A549 (cell line): ENCODE measurements at regions not wholly inside any gene's neighbourhood (a gene's known extent, or its start where the extent isn't known, plus 50 kb on each side); places are given as distances from the start of the nearest gene placed in this dataset.
A peak's percentile ranks its signal among the peaks of the same experiment; 100 is the strongest.

Experiments
- ATAC-seq, 2 experiments: fragments of 200-7000 bp in 1 of 2; fragments of >200 bp in 1 of 2; cut with Nextera tagmentation in 1 of 2; cut with Tn5 transposase in 1 of 2; 3 replicates each; pipeline versions ENCODE4 v1.8.0 to v1.9.1; 2018 to 2020; ENCODE audit warnings: mild to moderate bottlenecking in 1 of 2, moderate library complexity in 1 of 2
- CTCF ChIA-PET: fragments of 300-600 bp; sonication (Branson Sonifier 250); formaldehyde crosslinking; extraction: SDS; loops from one replicate; lab custom pipeline; 2021; ENCODE audit warnings: antibody characterized with exemption, inconsistent platforms; lab: Yijun Ruan, JAX
- POLR2A ChIA-PET: fragments of 350-600 bp; formaldehyde crosslinking; extraction: SDS; loops from one replicate; lab custom pipeline; 2021; ENCODE audit warnings: antibody characterized with exemption, inconsistent platforms; lab: Yijun Ruan, JAX
- DNase-seq, 2 experiments: peaks; one replicate each; pipeline versions ENCODE4 v3.0.0 to v3.0.0-alpha.2; 2011 to 2016; ENCODE audit warnings: low read depth in 1 of 2, low spot score in 1 of 2
- FAIRE-seq: peaks from 2 replicates; lab custom pipeline; 2011; peaks lifted over from hg19 to GRCh38; lab: Jason Lieb, UNC
- H3K27ac ChIP-seq, 2 experiments: fragments of >200 bp; sonication (Bioruptor Twin); formaldehyde crosslinking; 3 replicates each; pipeline ENCODE4 v1.5.1; 2016 to 2017
- H3K4me1 ChIP-seq: fragments of >200 bp; sonication (Bioruptor Twin); formaldehyde crosslinking; 3 replicates; pipeline ENCODE4 v1.6.1; 2016
- H3K4me2 ChIP-seq: fragments of >200 bp; sonication (Bioruptor Twin); formaldehyde crosslinking; 3 replicates; pipeline ENCODE4 v1.6.1; 2016
- H3K4me3 ChIP-seq: fragments of >200 bp; sonication (Bioruptor Twin); formaldehyde crosslinking; 3 replicates; pipeline ENCODE4 v1.5.1; 2016
- H3K9me3 ChIP-seq: fragments of >200 bp; sonication (Bioruptor Twin); formaldehyde crosslinking; 3 replicates; pipeline ENCODE4 v1.6.1; 2016
- ATOH8 ChIP-seq: fragments of 250-450 bp; sonication (Bioruptor Pico); IDR thresholded peaks from 2 replicates; pipeline ENCODE4 v1.5.0; 2020; ENCODE audit warnings: low read depth, mild to moderate bottlenecking, moderate library complexity
- CEBPB ChIP-seq, 2 experiments: fragments of >200 bp in 1 of 2; sonication (Bioruptor Twin) in 1 of 2; formaldehyde crosslinking in 1 of 2; IDR thresholded peaks; 2 replicates each; pipeline ENCODE4 v1.6.1; 2012 to 2016
- E2F6 ChIP-seq: IDR thresholded peaks from 2 replicates; pipeline ENCODE4 v1.6.1; 2012; ENCODE audit warnings: low read depth, borderline replicate concordance
- EHF ChIP-seq: fragments of 250-450 bp; sonication (Bioruptor Pico); IDR thresholded peaks from 2 replicates; pipeline ENCODE4 v1.5.0; 2020; ENCODE audit warnings: mild to moderate bottlenecking
- ELK1 ChIP-seq: fragments of 150-350 bp; IDR thresholded peaks from 2 replicates; pipeline ENCODE4 v1.6.1; 2014; ENCODE audit warnings: low read depth, mild to moderate bottlenecking, low read length
- EP300 ChIP-seq, 2 experiments: fragments of >200 bp; sonication (Bioruptor Twin); formaldehyde crosslinking; IDR thresholded peaks; 2 replicates in 1 of 2; 3 replicates in 1 of 2; pipeline ENCODE4 v1.6.1; 2016 to 2017
- FOXS1 ChIP-seq: fragments of 250-450 bp; sonication (Bioruptor Pico); IDR thresholded peaks from 2 replicates; pipeline ENCODE4 v1.5.0; 2020; ENCODE audit warnings: mild to moderate bottlenecking, moderate library complexity
- GATA3 ChIP-seq: IDR thresholded peaks from 2 replicates; pipeline ENCODE4 v1.6.1; 2012; ENCODE audit warnings: borderline replicate concordance
- HES2 ChIP-seq: fragments of >200 bp; sonication (Bioruptor Twin); formaldehyde crosslinking; IDR thresholded peaks from 2 replicates; pipeline ENCODE4 v1.6.1; 2016
- HEYL ChIP-seq: fragments of 250-450 bp; sonication (Bioruptor Pico); IDR thresholded peaks from 2 replicates; pipeline ENCODE4 v1.8.0; 2021; ENCODE audit warnings: mild to moderate bottlenecking, moderate library complexity
- HMGXB4 ChIP-seq: fragments of 250-450 bp; sonication (Bioruptor Pico); IDR thresholded peaks from 2 replicates; pipeline ENCODE4 v1.5.0; 2021; ENCODE audit warnings: mild to moderate bottlenecking, moderate library complexity, borderline replicate concordance
- JUN ChIP-seq, 2 experiments: fragments of >200 bp; sonication (Bioruptor Twin); formaldehyde crosslinking; IDR thresholded peaks; 2 replicates in 1 of 2; 3 replicates in 1 of 2; pipeline ENCODE4 v1.6.1; 2016 to 2017
- KDM5A ChIP-seq: fragments of 200-600 bp; sonication (generic); IDR thresholded peaks from 2 replicates; pipeline ENCODE4 v1.6.1; 2016; ENCODE audit warnings: antibody characterized with exemption, mild to moderate bottlenecking
- MAZ ChIP-seq: fragments of 150-350 bp; IDR thresholded peaks from 2 replicates; pipeline ENCODE4 v1.6.1; 2014; ENCODE audit warnings: antibody characterized with exemption, low read depth, low read length, borderline replicate concordance
- PBX3 ChIP-seq: IDR thresholded peaks from 2 replicates; pipeline ENCODE4 v1.6.1; 2012
- PHF8 ChIP-seq: fragments of 200-600 bp; sonication (generic); IDR thresholded peaks from 2 replicates; pipeline ENCODE4 v1.6.1; 2016; ENCODE audit warnings: low read depth, mild to moderate bottlenecking, antibody characterized with exemption, moderate library complexity, borderline replicate concordance
- RAD21 ChIP-seq, 2 experiments: fragments of >200 bp in 1 of 2; sonication (Bioruptor Twin) in 1 of 2; formaldehyde crosslinking in 1 of 2; IDR thresholded peaks in 1 of 2; conservative IDR thresholded peaks in 1 of 2; 2 replicates in 1 of 2; 3 replicates in 1 of 2; pipeline ENCODE4 v1.6.1; 2012 to 2018; ENCODE audit warnings: inconsistent platforms in 1 of 2
- RNF2 ChIP-seq: fragments of 200-600 bp; sonication (generic); IDR thresholded peaks from 2 replicates; pipeline ENCODE4 v1.6.1; 2016; ENCODE audit warnings: low read depth, mild to moderate bottlenecking, antibody characterized with exemption, moderate library complexity, borderline replicate concordance
- ZC3H11A ChIP-seq: fragments of 450-650 bp; IDR thresholded peaks from 2 replicates; pipeline ENCODE4 v1.6.1; 2014; ENCODE audit warnings: antibody characterized with exemption, mild to moderate bottlenecking
- ZSCAN20 ChIP-seq: fragments of 250-450 bp; sonication (Bioruptor Pico); IDR thresholded peaks from 2 replicates; pipeline ENCODE4 v1.8.0; 2022; ENCODE audit warnings: mild to moderate bottlenecking, moderate library complexity
- WGBS: methylation state at CpG from one replicate; pipeline ENCODE4 v1.1.6; 2017; ENCODE audit errors: missing lambda C conversion rate; 5-methylcytosine and 5-hydroxymethylcytosine counted together

GRCh38 chrX:16466640-16467432 lies 183.1 kb upstream of the S100G start:
- CTCF ChIA-PET = interaction anchor here (1.0 kb wide), 1 partner anchor 31 kb away, joined by 3 read pairs; no protein-coding TSS in a partner anchor
- H3K4me2 ChIP-seq = no peak overlapping the region

GRCh38 chrX:16469870-16470269 lies 180.1 kb upstream of the S100G start:
- 30% methylated on average over 4 of the region's 5 CpGs for WGBS
- H3K4me3 ChIP-seq = no peak overlapping the region
- no peaks in the 10 kb centered on the region for H3K4me1 ChIP-seq
- no peak overlapping the region for H3K4me2 ChIP-seq
- no peak for FAIRE-seq
- DNase-seq = peak in 1 of 2 experiments; percentile 11
- ChIA-PET CTCF (no interaction called here), POLR2A (no interaction called here)
- H3K27ac ChIP-seq = no peak overlapping the region
- H3K9me3 ChIP-seq = no peaks in the 10 kb centered on the region
- peak in 1 of 2 experiments; percentile 49; a peak in 1 of 6 replicates for ATAC-seq
- TF ChIP-seq ATOH8 (CRISPR knock-in tag) = no peak
- TF ChIP-seq RAD21 (conservative IDR thresholded peaks at IDR 0.05 in 1 of 2, IDR thresholded peaks at IDR 0.05 in 1 of 2) = peak in 1 of 2 experiments; percentile 18; a peak in 1 of 5 replicates

More at GRCh38 chrX:16466640-16467432, 183.1 kb upstream of the S100G start:
- WGBS = 31% methylated on average over 7 of the region's 7 CpGs
- Histone ChIP-seq H3K4me3 (no peak overlapping the region), H3K4me1 (no peaks in the 10 kb centered on the region), H3K27ac (no peak overlapping the region), H3K9me3 (no peaks in the 10 kb centered on the region)
- TF ChIP-seq E2F6 (no peak), ELK1 (no peak), RAD21 (conservative IDR thresholded peaks at IDR 0.05 in 1 of 2, IDR thresholded peaks at IDR 0.05 in 1 of 2) (no peak)
- FAIRE-seq (peak; percentile 88), DNase-seq (no peak), ATAC-seq (no peak)
- POLR2A ChIA-PET = no interaction called here

- CTCF ChIA-PET = interaction anchor here (1.9 kb wide), 1 partner anchor 27 kb away, joined by 5 read pairs; no protein-coding TSS in a partner anchor
- no peaks in the 10 kb centered on the region for H3K9me3 ChIP-seq
Measured at GRCh38 chrX:16472345-16472744, 177.6 kb upstream of the S100G start.

More at GRCh38 chrX:16472345-16472744, 177.6 kb upstream of the S100G start:
- no peak overlapping the region for H3K4me3 ChIP-seq
- H3K27ac ChIP-seq = no peak overlapping the region
- TF ChIP-seq PBX3 = no peak
- TF ChIP-seq JUN (IDR thresholded peaks at IDR 0.05) = no peak
- no peak for TF ChIP-seq KDM5A
- TF ChIP-seq FOXS1 (CRISPR knock-in tag) = no peak
- no peak for TF ChIP-seq RNF2
- TF ChIP-seq HMGXB4 (CRISPR knock-in tag) = no peak
- TF ChIP-seq MAZ = no peak
- TF ChIP-seq GATA3 = no peak
- no peak for TF ChIP-seq ZSCAN20
- no peak for TF ChIP-seq EHF (CRISPR knock-in tag)
- no peak for TF ChIP-seq CEBPB (IDR thresholded peaks at IDR 0.05)
- TF ChIP-seq ZC3H11A = no peak
- TF ChIP-seq EP300 (IDR thresholded peaks at IDR 0.05) = no peak
- TF ChIP-seq HEYL (CRISPR knock-in tag) = no peak
- TF ChIP-seq PHF8 = no peak
- no peak for TF ChIP-seq HES2
- H3K4me1 ChIP-seq = no peaks in the 10 kb centered on the region
- POLR2A ChIA-PET = no interaction called here
- DNase-seq = no peak
- no peak for FAIRE-seq
- WGBS = 96% methylated on average over 1 of the region's 1 CpG
- no peak overlapping the region for H3K4me2 ChIP-seq
- ATAC-seq = no peak
